ENCODE measurements at regions not wholly inside any gene's neighbourhood (a gene's known extent, or its start where the extent isn't known, plus 50 kb on each side); places are given as distances from the start of the nearest gene placed in this dataset.
A peak's percentile ranks its signal among the peaks of the same experiment; 100 is the strongest.

GRCh38 chr13:67630640-67631039, 400.5 kb upstream of the PCDH9 start:
- DNase-seq (ENCODE audit: low read depth): no peak
- no peak overlapping the region for H3K4me3 ChIP-seq (ENCODE audit: low read length)
- no peak for TF ChIP-seq CTCF (conservative IDR thresholded peaks at IDR 0.05; ENCODE audit: low read length)

- H3K4me3 ChIP-seq (ENCODE audit: low read length): no peak overlapping the region
- TF ChIP-seq CTCF (conservative IDR thresholded peaks at IDR 0.05; ENCODE audit: low read length): no peak
- DNase-seq (ENCODE audit: low read depth): no peak
Measured at GRCh38 chr13:67623630-67624029, 393.5 kb upstream of the PCDH9 start.

- peak; percentile 8 for DNase-seq (ENCODE audit: low read depth)
- TF ChIP-seq CTCF (conservative IDR thresholded peaks at IDR 0.05; ENCODE audit: low read length): no peak
- H3K4me3 ChIP-seq (ENCODE audit: low read length): no peak overlapping the region
Measured at GRCh38 chr13:67620665-67621064, 390.5 kb upstream of the PCDH9 start.

- H3K4me3 ChIP-seq (ENCODE audit: low read length): no peak overlapping the region
- TF ChIP-seq CTCF (conservative IDR thresholded peaks at IDR 0.05; ENCODE audit: low read length): no peak
- DNase-seq (ENCODE audit: low read depth): no peak
Measured at GRCh38 chr13:67619995-67620380, 389.9 kb upstream of the PCDH9 start.

- no peak overlapping the region for H3K4me3 ChIP-seq (ENCODE audit: low read length)
- DNase-seq (ENCODE audit: low read depth): no peak
- TF ChIP-seq CTCF (conservative IDR thresholded peaks at IDR 0.05; ENCODE audit: low read length): no peak
Measured at GRCh38 chr13:67619351-67619994, 389.3 kb upstream of the PCDH9 start.

- TF ChIP-seq CTCF (conservative IDR thresholded peaks at IDR 0.05; ENCODE audit: low read length): no peak
- H3K4me3 ChIP-seq (ENCODE audit: low read length): no peak overlapping the region
- DNase-seq (ENCODE audit: low read depth): no peak
Measured at GRCh38 chr13:67614579-67614978, 384.4 kb upstream of the PCDH9 start.

GRCh38 chr13:67614013-67614412, 383.9 kb upstream of the PCDH9 start:
- no peak for DNase-seq (ENCODE audit: low read depth)
- H3K4me3 ChIP-seq (ENCODE audit: low read length): no peak overlapping the region
- no peak for TF ChIP-seq CTCF (conservative IDR thresholded peaks at IDR 0.05; ENCODE audit: low read length)

Data from AG10803 (cell line).